H1 (cell line): ENCODE measurements at regions not wholly inside any gene's neighbourhood (a gene's known extent, or its start where the extent isn't known, plus 50 kb on each side); places are given as distances from the start of the nearest gene placed in this dataset.

Source experiments
- RAD21 ChIP-seq, 2 experiments: IDR thresholded peaks in 1 of 2; conservative IDR thresholded peaks in 1 of 2; 2 replicates each; pipeline ENCODE4 v1.6.1; 2011; ENCODE audit warnings: low read depth in 2 of 2, low read length in 2 of 2, improper control_type of control experiment in 1 of 2, inconsistent platforms in 1 of 2, mild to moderate bottlenecking in 1 of 2, moderate library complexity in 1 of 2
- SAP30 ChIP-seq: fragments of 300-600 bp; sonication (generic); IDR thresholded peaks from 2 replicates; pipeline ENCODE4 v1.7.1; 2012; ENCODE audit warnings: low read length, moderate library complexity, mild to moderate bottlenecking, inconsistent platforms; ENCODE audit not compliant: insufficient read depth, insufficient replicate concordance
- SP1 ChIP-seq: IDR thresholded peaks from 2 replicates; pipeline ENCODE4 v1.6.1; 2011; ENCODE audit warnings: low read depth, low read length
- TF ChIP-seq, protein P1 (sequence below): fragments of 300-600 bp; sonication (generic); IDR thresholded peaks from 2 replicates; pipeline ENCODE4 v1.7.1; 2012; ENCODE audit warnings: low read length, moderate library complexity, mild to moderate bottlenecking, inconsistent platforms; ENCODE audit not compliant: insufficient replicate concordance

DNA sequence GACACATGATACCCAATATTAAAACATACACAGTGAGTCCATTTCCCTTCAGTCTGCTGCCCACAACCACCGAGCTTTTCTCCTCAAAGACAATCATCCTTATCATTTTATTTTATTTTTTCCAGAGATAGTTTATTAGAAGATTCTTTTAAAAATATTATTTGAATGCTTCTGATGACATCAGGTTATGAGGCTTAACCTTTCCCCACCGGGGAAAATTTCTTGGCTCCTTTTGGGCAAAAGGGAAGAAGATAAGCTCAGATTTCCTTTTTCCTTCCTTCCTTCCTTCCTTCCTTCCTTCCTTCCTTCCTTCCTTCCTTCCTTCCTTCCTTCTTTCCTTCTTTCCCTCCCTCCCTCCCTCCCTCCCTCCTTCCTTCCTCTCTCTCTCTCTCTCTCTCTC, 149.5 kb upstream of the CITED2 start (continued):
- no peak for TF ChIP-seq RAD21 (IDR thresholded peaks at IDR 0.05 in 1 of 2, conservative IDR thresholded peaks at IDR 0.05 in 1 of 2; ENCODE audit: low read depth in 2 of 2, low read length in 2 of 2)
- TF ChIP-seq SP1: no peak
- no peak for TF ChIP-seq SAP30
- TF ChIP-seq, protein P1, sequence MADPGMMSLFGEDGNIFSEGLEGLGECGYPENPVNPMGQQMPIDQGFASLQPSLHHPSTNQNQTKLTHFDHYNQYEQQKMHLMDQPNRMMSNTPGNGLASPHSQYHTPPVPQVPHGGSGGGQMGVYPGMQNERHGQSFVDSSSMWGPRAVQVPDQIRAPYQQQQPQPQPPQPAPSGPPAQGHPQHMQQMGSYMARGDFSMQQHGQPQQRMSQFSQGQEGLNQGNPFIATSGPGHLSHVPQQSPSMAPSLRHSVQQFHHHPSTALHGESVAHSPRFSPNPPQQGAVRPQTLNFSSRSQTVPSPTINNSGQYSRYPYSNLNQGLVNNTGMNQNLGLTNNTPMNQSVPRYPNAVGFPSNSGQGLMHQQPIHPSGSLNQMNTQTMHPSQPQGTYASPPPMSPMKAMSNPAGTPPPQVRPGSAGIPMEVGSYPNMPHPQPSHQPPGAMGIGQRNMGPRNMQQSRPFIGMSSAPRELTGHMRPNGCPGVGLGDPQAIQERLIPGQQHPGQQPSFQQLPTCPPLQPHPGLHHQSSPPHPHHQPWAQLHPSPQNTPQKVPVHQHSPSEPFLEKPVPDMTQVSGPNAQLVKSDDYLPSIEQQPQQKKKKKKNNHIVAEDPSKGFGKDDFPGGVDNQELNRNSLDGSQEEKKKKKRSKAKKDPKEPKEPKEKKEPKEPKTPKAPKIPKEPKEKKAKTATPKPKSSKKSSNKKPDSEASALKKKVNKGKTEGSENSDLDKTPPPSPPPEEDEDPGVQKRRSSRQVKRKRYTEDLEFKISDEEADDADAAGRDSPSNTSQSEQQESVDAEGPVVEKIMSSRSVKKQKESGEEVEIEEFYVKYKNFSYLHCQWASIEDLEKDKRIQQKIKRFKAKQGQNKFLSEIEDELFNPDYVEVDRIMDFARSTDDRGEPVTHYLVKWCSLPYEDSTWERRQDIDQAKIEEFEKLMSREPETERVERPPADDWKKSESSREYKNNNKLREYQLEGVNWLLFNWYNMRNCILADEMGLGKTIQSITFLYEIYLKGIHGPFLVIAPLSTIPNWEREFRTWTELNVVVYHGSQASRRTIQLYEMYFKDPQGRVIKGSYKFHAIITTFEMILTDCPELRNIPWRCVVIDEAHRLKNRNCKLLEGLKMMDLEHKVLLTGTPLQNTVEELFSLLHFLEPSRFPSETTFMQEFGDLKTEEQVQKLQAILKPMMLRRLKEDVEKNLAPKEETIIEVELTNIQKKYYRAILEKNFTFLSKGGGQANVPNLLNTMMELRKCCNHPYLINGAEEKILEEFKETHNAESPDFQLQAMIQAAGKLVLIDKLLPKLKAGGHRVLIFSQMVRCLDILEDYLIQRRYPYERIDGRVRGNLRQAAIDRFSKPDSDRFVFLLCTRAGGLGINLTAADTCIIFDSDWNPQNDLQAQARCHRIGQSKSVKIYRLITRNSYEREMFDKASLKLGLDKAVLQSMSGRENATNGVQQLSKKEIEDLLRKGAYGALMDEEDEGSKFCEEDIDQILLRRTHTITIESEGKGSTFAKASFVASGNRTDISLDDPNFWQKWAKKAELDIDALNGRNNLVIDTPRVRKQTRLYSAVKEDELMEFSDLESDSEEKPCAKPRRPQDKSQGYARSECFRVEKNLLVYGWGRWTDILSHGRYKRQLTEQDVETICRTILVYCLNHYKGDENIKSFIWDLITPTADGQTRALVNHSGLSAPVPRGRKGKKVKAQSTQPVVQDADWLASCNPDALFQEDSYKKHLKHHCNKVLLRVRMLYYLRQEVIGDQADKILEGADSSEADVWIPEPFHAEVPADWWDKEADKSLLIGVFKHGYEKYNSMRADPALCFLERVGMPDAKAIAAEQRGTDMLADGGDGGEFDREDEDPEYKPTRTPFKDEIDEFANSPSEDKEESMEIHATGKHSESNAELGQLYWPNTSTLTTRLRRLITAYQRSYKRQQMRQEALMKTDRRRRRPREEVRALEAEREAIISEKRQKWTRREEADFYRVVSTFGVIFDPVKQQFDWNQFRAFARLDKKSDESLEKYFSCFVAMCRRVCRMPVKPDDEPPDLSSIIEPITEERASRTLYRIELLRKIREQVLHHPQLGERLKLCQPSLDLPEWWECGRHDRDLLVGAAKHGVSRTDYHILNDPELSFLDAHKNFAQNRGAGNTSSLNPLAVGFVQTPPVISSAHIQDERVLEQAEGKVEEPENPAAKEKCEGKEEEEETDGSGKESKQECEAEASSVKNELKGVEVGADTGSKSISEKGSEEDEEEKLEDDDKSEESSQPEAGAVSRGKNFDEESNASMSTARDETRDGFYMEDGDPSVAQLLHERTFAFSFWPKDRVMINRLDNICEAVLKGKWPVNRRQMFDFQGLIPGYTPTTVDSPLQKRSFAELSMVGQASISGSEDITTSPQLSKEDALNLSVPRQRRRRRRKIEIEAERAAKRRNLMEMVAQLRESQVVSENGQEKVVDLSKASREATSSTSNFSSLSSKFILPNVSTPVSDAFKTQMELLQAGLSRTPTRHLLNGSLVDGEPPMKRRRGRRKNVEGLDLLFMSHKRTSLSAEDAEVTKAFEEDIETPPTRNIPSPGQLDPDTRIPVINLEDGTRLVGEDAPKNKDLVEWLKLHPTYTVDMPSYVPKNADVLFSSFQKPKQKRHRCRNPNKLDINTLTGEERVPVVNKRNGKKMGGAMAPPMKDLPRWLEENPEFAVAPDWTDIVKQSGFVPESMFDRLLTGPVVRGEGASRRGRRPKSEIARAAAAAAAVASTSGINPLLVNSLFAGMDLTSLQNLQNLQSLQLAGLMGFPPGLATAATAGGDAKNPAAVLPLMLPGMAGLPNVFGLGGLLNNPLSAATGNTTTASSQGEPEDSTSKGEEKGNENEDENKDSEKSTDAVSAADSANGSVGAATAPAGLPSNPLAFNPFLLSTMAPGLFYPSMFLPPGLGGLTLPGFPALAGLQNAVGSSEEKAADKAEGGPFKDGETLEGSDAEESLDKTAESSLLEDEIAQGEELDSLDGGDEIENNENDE: no peak
- TF ChIP-seq, all 59 proteins: peak for 0
